RKO (cell line): ENCODE measurements at regions not wholly inside any gene's neighbourhood (a gene's known extent, or its start where the extent isn't known, plus 50 kb on each side); places are given as distances from the start of the nearest gene placed in this dataset.
"Not testable (repeated sequence)": the region's sequence is repeated elsewhere in the genome, so short reads cannot be mapped to it uniquely, and the experiment has no call there.

Experiments used
- DNase-seq: peaks from one replicate; pipeline ENCODE4 v3.0.0-alpha.2; 2016; ENCODE audit warnings: low spot score

GRCh38 chr10:8312079-8312478 is 257.6 kb downstream of the GATA3 start:
- DNase-seq = no peak

- DNase-seq = peak; percentile 41
These were observed 258.3 kb downstream of the GATA3 start for GRCh38 chr10:8312781-8313180.

- no peak for DNase-seq
These were observed 260.0 kb downstream of the GATA3 start for GRCh38 chr10:8314486-8314885.

- no peak for DNase-seq
These were observed 261.1 kb downstream of the GATA3 start for GRCh38 chr10:8315619-8316021.

GRCh38 chr10:8316284-8316683 is 261.8 kb downstream of the GATA3 start:
- no peak for DNase-seq

- not testable (repeated sequence) for DNase-seq
These were observed 263.9 kb downstream of the GATA3 start for GRCh38 chr10:8318429-8318828.

- no peak for DNase-seq
These were observed 264.5 kb downstream of the GATA3 start for GRCh38 chr10:8318956-8319355.

- no peak for DNase-seq
These were observed 265.2 kb downstream of the GATA3 start for GRCh38 chr10:8319704-8320103.

GRCh38 chr10:8321990-8322389 is 267.5 kb downstream of the GATA3 start:
- no peak for DNase-seq

GRCh38 chr10:8323428-8324054 is 269.1 kb downstream of the GATA3 start:
- DNase-seq = no peak

- DNase-seq = no peak
These were observed 270.8 kb downstream of the GATA3 start for GRCh38 chr10:8325024-8325980.

GRCh38 chr10:8326396-8327139 is 272.1 kb downstream of the GATA3 start:
- no peak for DNase-seq

- no peak for DNase-seq
These were observed 272.6 kb downstream of the GATA3 start for GRCh38 chr10:8327140-8327423.

GRCh38 chr10:8331387-8331786 is 276.9 kb downstream of the GATA3 start:
- no peak for DNase-seq

- DNase-seq = no peak
These were observed 277.6 kb downstream of the GATA3 start for GRCh38 chr10:8331896-8332729.

GRCh38 chr10:8332730-8333111 is 278.2 kb downstream of the GATA3 start:
- no peak for DNase-seq

- no peak for DNase-seq
These were observed 280.1 kb downstream of the GATA3 start for GRCh38 chr10:8334631-8335030.

- DNase-seq = no peak
These were observed 282.3 kb downstream of the GATA3 start for GRCh38 chr10:8336629-8337331.

GRCh38 chr10:8337332-8337651 is 282.8 kb downstream of the GATA3 start:
- DNase-seq = no peak

GRCh38 chr10:8338177-8338766 is 283.8 kb downstream of the GATA3 start:
- no peak for DNase-seq

- DNase-seq = no peak
These were observed 290.3 kb downstream of the GATA3 start for GRCh38 chr10:8344756-8345155.
